SK-N-DZ (cell line): ENCODE measurements at regions not wholly inside any gene's neighbourhood (a gene's known extent, or its start where the extent isn't known, plus 50 kb on each side); places are given as distances from the start of the nearest gene placed in this dataset.
A peak's percentile ranks its signal among the peaks of the same experiment; 100 is the strongest.
"Not testable (repeated sequence)": the region's sequence is repeated elsewhere in the genome, so short reads cannot be mapped to it uniquely, and the experiment has no call there.

Experiments
- DNase-seq: peaks from one replicate; pipeline ENCODE4 v3.0.0-alpha.2; 2015; ENCODE audit warnings: low spot score

DNA sequence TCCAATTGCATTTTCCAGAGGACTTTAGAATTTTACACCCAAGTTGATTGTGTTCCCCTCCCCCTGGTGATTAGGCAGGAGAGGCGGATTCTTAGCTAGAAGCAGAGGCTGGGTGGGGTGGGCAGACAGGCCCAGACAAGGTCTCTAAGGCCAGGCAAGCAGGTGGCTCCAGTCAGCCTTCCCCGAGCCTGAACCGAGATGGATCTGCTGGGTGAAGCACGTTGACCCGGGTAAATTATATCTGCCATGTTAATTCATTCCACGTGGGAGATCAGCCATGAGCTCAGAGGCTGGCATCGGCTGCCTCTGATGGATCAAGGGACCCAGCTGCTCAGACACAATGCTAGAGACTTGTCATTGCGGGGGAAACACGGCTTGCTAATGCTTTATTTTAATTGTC lies 159.5 kb upstream of the MAFB start:
- peak; percentile 25 for DNase-seq

DNA sequence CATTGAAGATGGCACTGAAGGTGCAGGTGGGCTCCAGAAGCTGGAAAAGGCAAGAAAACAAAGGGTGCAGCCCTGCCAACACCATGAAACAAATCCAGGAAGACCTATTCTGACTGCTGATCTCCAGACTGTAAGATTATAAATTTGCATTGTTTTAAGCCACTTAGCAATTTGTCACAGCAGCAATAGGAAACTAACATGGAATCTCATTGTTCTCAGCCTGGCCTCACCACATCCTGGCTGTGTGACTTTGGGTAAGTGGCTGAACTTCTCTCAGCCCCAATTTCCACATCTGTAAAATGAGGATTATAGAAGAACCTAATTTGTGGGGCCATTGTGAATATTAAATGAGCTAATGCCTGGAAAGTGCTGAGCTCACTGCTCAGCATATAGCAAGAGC lies 160.4 kb upstream of the MAFB start:
- no peak for DNase-seq

- DNase-seq = no peak
Observed at GRCh38 chr20:40851051-40851450, 162.0 kb upstream of the MAFB start.

DNA sequence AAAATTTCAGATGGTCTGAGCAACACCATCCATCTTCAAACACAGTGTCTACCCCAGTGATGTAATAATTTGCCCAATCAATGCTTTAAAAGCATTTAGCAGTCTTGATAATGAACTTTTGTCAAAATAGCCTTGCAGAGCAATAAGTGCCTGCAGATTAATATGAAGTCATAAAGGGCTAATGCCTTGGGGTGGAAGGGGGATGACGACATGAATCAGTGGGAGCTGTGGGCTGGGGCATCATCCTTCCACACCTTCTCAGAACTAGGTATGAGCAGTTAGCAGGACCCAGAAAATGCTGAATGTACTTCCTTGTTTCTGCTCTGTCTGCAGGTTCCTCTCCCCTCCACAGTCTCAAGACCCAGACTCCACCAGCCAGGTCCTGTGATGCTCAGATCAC lies 166.2 kb upstream of the MAFB start:
- no peak for DNase-seq

DNA sequence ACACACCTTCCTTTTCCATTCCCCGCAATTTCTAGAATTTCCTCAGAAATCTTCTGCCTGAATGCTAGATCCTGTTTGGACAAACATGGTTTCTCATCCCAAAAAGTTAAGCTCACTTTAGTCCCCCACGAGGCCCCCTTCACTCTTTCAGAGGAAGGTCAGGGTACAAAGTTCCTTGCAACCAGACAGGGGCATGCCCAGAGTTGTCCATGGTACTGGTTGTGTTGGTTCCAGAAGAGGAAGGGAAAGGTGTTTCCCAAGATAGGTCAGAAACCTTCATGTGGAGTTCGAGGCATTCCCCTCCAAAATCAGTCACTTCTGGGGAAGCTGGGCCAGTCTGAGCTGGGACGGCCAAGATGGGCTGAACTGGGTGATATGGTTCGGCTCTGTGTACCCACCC lies 167.6 kb upstream of the MAFB start:
- no peak for DNase-seq

- DNase-seq = no peak
Observed at GRCh38 chr20:40860487-40860902, 168.1 kb upstream of the TOP1 start.

GRCh38 chr20:40861427-40862008 lies 167.1 kb upstream of the TOP1 start:
- DNase-seq = peak; percentile 51

DNA sequence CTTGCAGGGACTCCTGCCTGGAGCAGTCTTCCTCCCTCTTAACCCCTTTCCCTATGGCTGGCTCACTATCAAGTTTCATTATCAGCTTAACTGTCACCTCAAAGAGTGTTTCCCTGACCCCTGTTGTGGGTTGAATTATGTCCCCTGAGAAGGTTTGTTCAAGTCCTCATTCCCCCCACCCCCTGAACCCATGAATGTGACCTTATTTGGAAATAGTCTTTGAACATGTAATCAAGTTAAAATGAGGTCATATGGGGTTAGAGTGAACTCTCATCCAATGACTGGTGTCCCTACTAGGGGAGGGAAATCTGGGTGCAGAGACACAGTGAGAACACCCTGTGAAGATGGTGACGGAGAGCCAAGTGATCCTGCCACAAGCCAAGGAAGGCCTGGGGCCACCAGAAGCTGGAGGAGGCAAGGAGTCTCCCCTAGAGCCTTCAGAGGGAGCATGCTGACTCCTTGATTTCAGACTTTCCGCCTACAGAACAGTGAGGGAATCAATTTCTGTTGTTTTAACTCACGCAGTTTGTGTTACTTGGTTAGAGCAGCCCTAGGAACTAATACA lies 165.2 kb upstream of the TOP1 start:
- DNase-seq = peak; percentile 74

- no peak for DNase-seq
Observed at GRCh38 chr20:40864470-40864869, 164.2 kb upstream of the TOP1 start.

DNA sequence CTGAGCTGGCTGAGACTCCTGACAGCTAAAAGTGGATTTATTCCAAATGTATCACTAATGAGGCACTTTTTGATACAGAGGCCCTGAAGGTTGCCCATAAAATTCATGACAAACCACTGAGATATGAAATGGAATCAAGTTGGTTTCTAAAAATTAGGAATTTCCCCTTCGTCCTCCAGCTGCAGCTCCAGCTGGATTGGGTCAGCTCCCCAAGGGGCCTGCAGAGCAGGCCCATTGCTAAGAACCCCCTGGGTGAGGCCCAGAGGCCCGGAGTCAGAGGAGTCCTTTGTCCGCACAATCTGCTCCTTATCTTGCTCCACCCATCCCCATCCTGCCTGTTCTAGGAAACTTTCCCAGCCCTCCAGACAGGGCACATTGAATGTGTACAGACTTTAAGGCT lies 163.5 kb upstream of the TOP1 start:
- DNase-seq = no peak

DNA sequence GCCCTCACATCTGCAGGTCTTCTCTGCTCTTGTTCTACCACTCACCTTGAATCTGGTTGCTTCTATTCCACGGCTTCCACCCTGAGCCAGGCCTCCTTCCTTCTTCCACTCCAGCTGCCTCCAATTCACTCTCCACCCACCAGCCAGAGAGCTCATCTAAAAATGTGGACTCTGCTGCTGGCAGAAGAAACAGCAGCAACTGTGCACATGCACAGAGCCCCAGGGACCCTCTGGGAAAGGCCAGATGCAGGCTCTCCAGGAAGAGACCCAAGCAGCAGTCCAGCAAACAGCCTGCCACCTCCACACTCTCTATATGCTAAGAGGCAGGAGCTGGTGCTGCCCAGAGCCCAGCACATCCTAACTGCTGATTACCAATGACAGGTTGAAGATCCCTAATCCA lies 162.6 kb upstream of the TOP1 start:
- DNase-seq = no peak

DNA sequence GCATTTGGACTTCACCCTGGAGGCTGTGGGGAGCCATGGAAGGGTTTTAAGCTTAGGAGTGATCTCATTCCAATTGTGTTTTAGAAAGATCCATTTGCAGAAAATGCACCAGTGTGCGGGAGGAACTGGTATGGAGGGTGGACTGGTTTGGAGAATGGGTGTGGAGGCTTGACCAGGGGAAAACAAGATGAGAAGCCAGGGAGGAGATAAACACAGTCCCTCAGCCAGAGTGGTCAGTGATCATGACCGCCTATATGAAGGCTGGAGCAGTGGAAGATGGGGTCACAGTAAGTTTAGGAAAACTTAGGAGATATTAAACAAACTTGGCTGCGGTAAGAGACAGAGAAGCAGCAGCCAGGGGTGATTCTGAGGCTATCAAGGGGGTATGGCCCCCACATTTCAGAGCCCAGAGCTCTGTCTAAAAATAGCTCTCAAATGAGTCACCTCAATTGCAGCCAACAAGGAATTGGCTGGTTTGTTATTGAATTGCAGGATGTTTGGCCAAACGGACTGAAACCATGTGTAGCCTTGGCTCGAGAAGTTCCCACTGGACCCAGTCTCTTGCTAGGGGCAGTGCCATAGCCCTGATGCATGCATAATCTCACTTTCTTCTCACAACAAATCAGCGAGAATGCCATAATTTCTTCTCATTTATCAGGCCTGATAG lies 159.9 kb upstream of the TOP1 start:
- no peak for DNase-seq

GRCh38 chr20:40869218-40870147 lies 159.1 kb upstream of the TOP1 start:
- peak; percentile 36 for DNase-seq

- no peak for DNase-seq
Observed at GRCh38 chr20:40875116-40876085, 153.2 kb upstream of the TOP1 start.

- not testable (repeated sequence) for DNase-seq
Observed at GRCh38 chr20:40878099-40878498, 150.5 kb upstream of the TOP1 start.

GRCh38 chr20:40880063-40880728 lies 148.4 kb upstream of the TOP1 start:
- no peak for DNase-seq

GRCh38 chr20:40880729-40881109 lies 147.9 kb upstream of the TOP1 start:
- DNase-seq = no peak

DNA sequence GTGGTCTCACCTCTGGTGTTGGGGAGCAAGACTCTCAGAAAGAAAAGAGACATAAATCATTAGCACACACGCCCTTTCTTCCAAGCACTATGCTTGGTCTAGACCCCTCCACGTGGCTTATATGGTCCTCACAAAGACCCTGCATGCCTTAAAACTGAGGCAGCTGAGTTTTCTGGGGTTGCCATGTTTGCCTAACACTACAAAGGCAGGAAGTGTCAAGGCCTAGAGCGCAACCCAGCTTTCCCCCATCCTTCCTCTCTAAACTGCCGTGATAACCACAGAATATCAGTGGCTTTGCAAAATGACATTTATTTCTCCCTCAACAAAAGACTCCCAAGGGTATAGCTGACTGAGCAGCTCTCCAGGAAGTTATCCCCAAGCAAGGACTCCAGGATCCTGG lies 146.5 kb upstream of the TOP1 start:
- DNase-seq = no peak

DNA sequence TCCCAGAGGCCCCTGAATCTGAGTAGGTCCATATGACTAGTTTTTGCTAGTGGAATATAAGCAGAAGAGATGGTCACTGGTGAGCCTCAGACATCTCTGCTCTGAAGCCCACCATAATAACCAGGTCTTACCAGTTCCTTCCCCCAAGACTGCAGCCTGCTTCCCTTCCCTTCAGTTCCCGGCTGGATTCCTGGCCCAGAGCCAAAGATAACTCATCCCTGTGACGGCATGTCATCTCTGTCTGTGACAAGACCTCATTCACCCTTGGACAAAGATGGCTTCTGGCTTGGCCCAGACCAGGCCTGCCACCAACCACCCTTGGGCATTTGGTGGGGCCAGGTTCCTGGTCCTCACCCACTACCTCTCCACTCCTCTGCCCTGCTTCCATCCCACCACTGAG lies 145.5 kb upstream of the TOP1 start:
- DNase-seq = no peak

GRCh38 chr20:40887105-40887504 lies 141.5 kb upstream of the TOP1 start:
- DNase-seq = no peak

GRCh38 chr20:40889266-40889665 lies 139.4 kb upstream of the TOP1 start:
- DNase-seq = not testable (repeated sequence)
